ENCODE measurements at regions not wholly inside any gene's neighbourhood (a gene's known extent, or its start where the extent isn't known, plus 50 kb on each side); places are given as distances from the start of the nearest gene placed in this dataset.

DNA sequence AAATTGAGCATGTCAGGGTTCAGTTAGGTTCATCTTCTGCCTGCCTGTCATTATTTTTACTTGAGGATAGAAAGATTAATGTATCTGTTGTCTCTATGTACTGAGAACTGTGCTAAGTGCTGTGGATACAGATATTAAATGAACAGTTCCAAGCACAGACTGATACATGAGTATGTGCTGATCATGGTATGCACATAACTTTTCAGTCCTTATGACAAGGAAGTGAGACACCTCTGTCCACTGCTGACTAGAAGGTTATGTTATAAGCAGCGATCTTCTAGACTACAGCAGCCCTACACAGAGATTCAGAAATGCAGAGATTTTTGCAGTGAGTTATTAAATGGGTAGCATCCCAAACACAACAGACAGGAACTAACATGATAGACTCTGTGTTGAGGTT, 335.6 kb upstream of the MTNR1B start:
- Histone ChIP-seq H3K27me3 (ENCODE audit: low read depth) (no peaks in the 10 kb centered on the region), H3K36me3 (no peaks in the 10 kb centered on the region), H3K4me1 (no peaks in the 10 kb centered on the region), H3K27ac (replicated peaks) (no peak overlapping the region), H3K9me3 (replicated peaks) (no peaks in the 10 kb centered on the region), H3K4me3 (no peak overlapping the region)
- no peak for DNase-seq
- TF ChIP-seq, protein P1, sequence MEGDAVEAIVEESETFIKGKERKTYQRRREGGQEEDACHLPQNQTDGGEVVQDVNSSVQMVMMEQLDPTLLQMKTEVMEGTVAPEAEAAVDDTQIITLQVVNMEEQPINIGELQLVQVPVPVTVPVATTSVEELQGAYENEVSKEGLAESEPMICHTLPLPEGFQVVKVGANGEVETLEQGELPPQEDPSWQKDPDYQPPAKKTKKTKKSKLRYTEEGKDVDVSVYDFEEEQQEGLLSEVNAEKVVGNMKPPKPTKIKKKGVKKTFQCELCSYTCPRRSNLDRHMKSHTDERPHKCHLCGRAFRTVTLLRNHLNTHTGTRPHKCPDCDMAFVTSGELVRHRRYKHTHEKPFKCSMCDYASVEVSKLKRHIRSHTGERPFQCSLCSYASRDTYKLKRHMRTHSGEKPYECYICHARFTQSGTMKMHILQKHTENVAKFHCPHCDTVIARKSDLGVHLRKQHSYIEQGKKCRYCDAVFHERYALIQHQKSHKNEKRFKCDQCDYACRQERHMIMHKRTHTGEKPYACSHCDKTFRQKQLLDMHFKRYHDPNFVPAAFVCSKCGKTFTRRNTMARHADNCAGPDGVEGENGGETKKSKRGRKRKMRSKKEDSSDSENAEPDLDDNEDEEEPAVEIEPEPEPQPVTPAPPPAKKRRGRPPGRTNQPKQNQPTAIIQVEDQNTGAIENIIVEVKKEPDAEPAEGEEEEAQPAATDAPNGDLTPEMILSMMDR (IDR thresholded peaks at IDR 0.05; ENCODE audit: borderline replicate concordance), result no peak
- intact Hi-C loops (cut with micrococcal nuclease), result no loop called here

DNA sequence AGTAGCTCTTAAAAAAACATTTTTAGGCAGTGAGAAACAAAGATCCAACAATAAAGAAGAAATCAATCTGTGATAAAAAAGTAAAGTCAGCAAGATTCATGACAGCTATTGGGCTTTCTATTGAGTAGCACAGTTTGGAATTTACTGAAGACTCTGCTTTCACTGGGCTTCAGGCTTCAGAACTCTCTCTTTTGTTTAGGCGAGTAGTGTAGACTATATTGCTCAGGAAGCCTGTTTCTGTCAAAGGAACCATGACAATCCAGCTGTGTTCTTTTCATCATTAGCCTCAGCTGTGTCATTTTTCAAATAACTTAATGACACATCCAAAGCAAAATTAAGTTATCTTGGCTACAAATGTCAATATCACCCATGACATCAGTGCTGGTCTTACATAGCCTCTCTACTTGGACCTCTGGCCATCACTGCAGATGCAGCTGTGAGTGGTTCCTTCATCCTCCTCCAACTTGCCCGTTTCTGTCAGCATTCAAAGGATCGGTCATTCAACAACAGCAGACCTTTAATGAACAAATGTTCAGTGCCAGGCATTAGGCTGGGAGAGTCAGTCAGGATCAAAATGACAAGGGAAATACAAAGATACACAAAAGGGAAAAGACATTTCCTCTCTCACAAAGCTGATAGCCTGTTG, 332.8 kb upstream of the MTNR1B start:
- Histone ChIP-seq H3K9me3 (replicated peaks) (no peaks in the 10 kb centered on the region), H3K4me1 (peaks cover under 1% of the 10 kb centered on the region), H3K27ac (replicated peaks) (no peak overlapping the region), H3K4me3 (no peak overlapping the region), H3K27me3 (ENCODE audit: low read depth) (no peaks in the 10 kb centered on the region), H3K36me3 (no peaks in the 10 kb centered on the region)
- intact Hi-C loops (cut with micrococcal nuclease), result no loop called here
- DNase-seq, result no peak
- TF ChIP-seq, protein P1 (IDR thresholded peaks at IDR 0.05; ENCODE audit: borderline replicate concordance), result no peak

DNA sequence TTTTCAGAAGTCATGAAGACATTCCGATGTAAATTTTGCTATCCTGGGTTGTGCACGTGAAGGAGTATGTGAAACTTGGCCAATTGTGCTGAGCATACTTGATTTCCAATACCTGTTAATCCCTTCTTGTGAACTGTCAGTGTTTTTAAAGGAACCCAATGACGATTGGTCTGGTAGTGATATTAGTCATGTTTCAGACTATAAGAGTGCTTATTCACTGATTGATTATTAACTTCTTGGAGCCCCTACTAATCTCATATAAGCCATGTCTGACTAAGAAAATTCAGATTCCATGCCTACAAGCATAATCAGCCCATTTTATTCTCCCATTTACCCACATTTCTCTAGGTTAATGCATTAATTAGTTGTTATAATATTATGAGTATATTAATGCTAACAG, 330.8 kb upstream of the MTNR1B start:
- Histone ChIP-seq H3K9me3 (replicated peaks) (no peaks in the 10 kb centered on the region), H3K36me3 (no peaks in the 10 kb centered on the region), H3K4me3 (no peak overlapping the region), H3K4me1 (peaks cover 11% of the 10 kb centered on the region), H3K27me3 (ENCODE audit: low read depth) (no peaks in the 10 kb centered on the region), H3K27ac (replicated peaks) (no peak overlapping the region)
- TF ChIP-seq, protein P1 (IDR thresholded peaks at IDR 0.05; ENCODE audit: borderline replicate concordance), result no peak
- DNase-seq, result no peak
- intact Hi-C loops (cut with micrococcal nuclease), result no loop called here

DNA sequence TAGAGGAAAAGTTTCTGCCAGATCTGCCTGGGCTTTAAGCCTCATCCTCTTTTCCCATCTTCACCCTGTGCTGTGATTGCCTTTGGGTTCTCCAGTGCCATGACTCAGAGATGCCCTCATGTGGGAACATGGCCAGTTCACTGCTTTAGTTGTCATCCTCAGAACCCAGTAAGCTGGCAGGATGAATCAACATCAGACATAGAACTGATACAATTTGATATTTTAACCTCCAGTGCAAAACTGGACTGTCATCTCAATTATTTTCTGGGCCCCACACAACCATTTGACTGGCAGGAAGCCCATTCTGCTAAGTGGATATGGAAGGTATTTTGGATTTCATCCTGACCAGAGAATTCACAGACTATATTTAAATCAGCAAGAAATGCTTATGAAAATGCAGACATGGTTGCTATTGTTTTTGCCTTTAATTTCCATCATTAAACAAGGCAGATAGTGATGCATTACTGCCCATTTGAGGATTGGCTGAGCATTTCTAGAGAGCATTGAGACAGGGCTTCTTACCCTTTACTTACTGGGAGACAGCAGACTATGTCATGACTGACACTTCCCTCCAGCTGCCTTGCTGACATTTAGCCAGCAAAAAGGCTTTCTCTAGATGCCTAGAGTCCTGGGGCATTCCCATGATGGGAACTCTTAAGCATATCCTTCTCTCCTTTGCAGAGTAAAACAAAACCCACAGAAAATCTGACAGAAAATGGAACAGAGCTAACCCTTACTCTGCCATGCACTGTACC, 327.1 kb upstream of the MTNR1B start:
- peaks cover 11% of the 10 kb centered on the region for H3K4me1 ChIP-seq
- TF ChIP-seq, protein P1 (IDR thresholded peaks at IDR 0.05; ENCODE audit: borderline replicate concordance), result no peak
- no peak overlapping the region for H3K27ac ChIP-seq (replicated peaks)
- DNase-seq, result no peak
- H3K27me3 ChIP-seq (ENCODE audit: low read depth), result no peaks in the 10 kb centered on the region
- intact Hi-C loops (cut with micrococcal nuclease), result no loop called here
- no peaks in the 10 kb centered on the region for H3K36me3 ChIP-seq
- H3K9me3 ChIP-seq (replicated peaks), result no peaks in the 10 kb centered on the region
- no peak overlapping the region for H3K4me3 ChIP-seq

DNA sequence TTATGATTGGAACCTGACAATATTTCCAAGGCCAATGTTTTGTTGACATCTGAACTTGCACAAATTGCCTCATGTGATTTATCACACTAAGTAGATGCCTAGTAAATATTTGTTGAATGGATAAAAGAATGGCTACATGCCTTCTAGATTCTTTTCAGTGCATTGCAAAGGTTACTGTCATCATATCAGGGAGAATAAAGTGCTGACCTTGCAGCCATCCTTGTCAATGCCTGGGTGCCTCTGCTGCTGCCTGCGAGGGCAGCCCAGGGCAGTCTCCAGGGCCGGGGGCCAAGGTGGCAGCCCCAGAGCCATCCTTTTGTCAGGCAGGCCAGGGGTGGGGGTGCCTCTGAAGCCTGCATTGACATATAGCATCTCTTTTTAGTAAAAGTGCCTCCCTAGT, 325.6 kb upstream of the MTNR1B start:
- Histone ChIP-seq H3K9me3 (replicated peaks) (no peaks in the 10 kb centered on the region), H3K27ac (replicated peaks) (no peak overlapping the region), H3K4me3 (no peak overlapping the region), H3K4me1 (peaks cover 11% of the 10 kb centered on the region), H3K27me3 (ENCODE audit: low read depth) (no peaks in the 10 kb centered on the region), H3K36me3 (no peaks in the 10 kb centered on the region)
- intact Hi-C loops (cut with micrococcal nuclease), result no loop called here
- DNase-seq, result no peak
- TF ChIP-seq, protein P1 (IDR thresholded peaks at IDR 0.05; ENCODE audit: borderline replicate concordance), result no peak

Measured in left ventricle myocardium inferior (tissue), 1 donor.